Transverse colon (tissue), 4 donors: ENCODE measurements at regions not wholly inside any gene's neighbourhood (a gene's known extent, or its start where the extent isn't known, plus 50 kb on each side); places are given as distances from the start of the nearest gene placed in this dataset.

Source experiments
- DNase-seq: peaks from one replicate; pipeline ENCODE4 v3.0.0-alpha.2; 2019
- H3K27ac ChIP-seq, 4 donors: fragments of 200-600 bp; sonication (generic); 2 replicates each; pipeline ENCODE4 v1.5.1; 2016 to 2018; ENCODE audit warnings: inconsistent platforms in 4 of 4
- H3K27me3 ChIP-seq: fragments of 200-600 bp; sonication (generic); 2 replicates; pipeline ENCODE4 v1.5.1; 2017; ENCODE audit warnings: inconsistent platforms
- H3K36me3 ChIP-seq, 4 donors: fragments of 200-600 bp; sonication (generic); 2 replicates each; pipeline ENCODE4 v1.5.1; 2017 to 2019; ENCODE audit warnings: inconsistent platforms in 4 of 4
- H3K4me1 ChIP-seq, 4 donors: fragments of 200-600 bp; sonication (generic); 2 replicates each; pipeline ENCODE4 v1.5.1; 2017 to 2020; ENCODE audit warnings: inconsistent platforms in 4 of 4
- H3K4me3 ChIP-seq, 4 donors: fragments of 200-600 bp; sonication (generic); 1 replicate in 1 of 4; 2 replicates in 3 of 4; pipeline versions ENCODE4 v1.5.1 to v1.6.1; 2017 to 2019; ENCODE audit warnings: inconsistent platforms in 4 of 4
- H3K9me3 ChIP-seq, 2 donors: fragments of 200-600 bp; sonication (generic); 2 replicates each; pipeline ENCODE4 v1.5.1; 2017 to 2019; ENCODE audit warnings: inconsistent platforms in 2 of 2
- EP300 ChIP-seq: sonication (generic); formaldehyde crosslinking; IDR thresholded peaks from one replicate; pipeline ENCODE4 v1.6.1; 2017; ENCODE audit warnings: antibody characterized with exemption, low read depth
- POLR2A ChIP-seq: fragments of 450-650 bp; IDR thresholded peaks from one replicate; pipeline ENCODE4 v1.6.1; 2016; ENCODE audit warnings: antibody characterized with exemption, mild to moderate bottlenecking, moderate library complexity
- POLR2AphosphoS5 ChIP-seq, 3 donors: sonication (generic); formaldehyde crosslinking; IDR thresholded peaks; one replicate each; pipeline ENCODE4 v1.6.1; 2016; ENCODE audit warnings: antibody characterized with exemption in 3 of 3
- WGBS, 2 donors: methylation state at CpG; one replicate each; pipeline ENCODE4 v1.1.5; 2018; ENCODE audit warnings: low coverage in 1 of 2; 5-methylcytosine and 5-hydroxymethylcytosine counted together
- in situ Hi-C, 4 donors: fragments of 200-750 bp; cut with MboI; loops; one replicate each; pipeline versions ENCODE4 v1.15.0 to v1.15.1; 2017; ENCODE audit warnings: low sequenced_read_pairs in 3 of 4, low pct_ligation_motif_present in 1 of 4, low pct_unique_long_range_greater_than_20kb in 1 of 4
- intact Hi-C: fragments of 100-400 bp; cut with DNase I; formaldehyde crosslinking; loops from one replicate; pipeline ENCODE4 v1.15.1; 2023; ENCODE audit warnings: low total_unique reads
- TF ChIP-seq, protein P1 (sequence below), 5 experiments: fragments of 200-600 bp in 3 of 5; fragments of 450-650 bp in 2 of 5; sonication (generic) in 3 of 5; IDR thresholded peaks; 1 replicate in 2 of 5; 2 replicates in 3 of 5; pipeline ENCODE4 v1.5.1; 2016 to 2017; ENCODE audit warnings: antibody characterized with exemption in 5 of 5, inconsistent platforms in 3 of 5, mild to moderate bottlenecking in 2 of 5, moderate library complexity in 1 of 5

DNA sequence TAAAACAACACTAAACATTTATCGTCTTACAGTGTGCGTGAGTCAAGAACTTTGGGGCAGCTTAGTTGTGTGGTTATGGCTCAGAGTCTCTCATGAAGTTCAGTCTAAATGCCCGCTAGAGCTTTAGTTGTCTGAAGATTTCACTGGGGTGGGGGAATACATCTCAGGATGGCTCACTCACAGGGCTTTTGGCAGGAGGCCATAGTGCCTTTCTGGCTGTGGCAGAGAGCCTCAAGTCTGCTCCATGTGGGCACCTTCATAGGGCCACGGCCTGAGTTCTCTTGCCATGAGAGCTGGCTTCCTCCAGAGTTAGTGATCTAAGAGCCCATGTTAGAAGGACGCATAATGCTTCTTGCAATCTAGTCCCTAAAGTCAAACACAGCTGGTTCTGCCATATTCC is 258.8 kb upstream of the NUDT12 start:
- WGBS, 2 donors = 89 to 95% methylated on average over 4 to 5 of the region's 5 CpGs
- Histone ChIP-seq H3K4me3 (no peak overlapping the region), H3K4me1 (no peaks in the 10 kb centered on the region), H3K27me3 (no peaks in the 10 kb centered on the region), H3K36me3 (no peaks in the 10 kb centered on the region), H3K27ac (no peak overlapping the region), H3K9me3 (no peaks in the 10 kb centered on the region)
- in situ Hi-C loops (no loop called here), intact Hi-C loops (no loop called here)
- TF ChIP-seq POLR2AphosphoS5 (IDR thresholded peaks at IDR 0.05) (no peak), EP300 (no peak), POLR2A (no peak)
- TF ChIP-seq, protein P1, sequence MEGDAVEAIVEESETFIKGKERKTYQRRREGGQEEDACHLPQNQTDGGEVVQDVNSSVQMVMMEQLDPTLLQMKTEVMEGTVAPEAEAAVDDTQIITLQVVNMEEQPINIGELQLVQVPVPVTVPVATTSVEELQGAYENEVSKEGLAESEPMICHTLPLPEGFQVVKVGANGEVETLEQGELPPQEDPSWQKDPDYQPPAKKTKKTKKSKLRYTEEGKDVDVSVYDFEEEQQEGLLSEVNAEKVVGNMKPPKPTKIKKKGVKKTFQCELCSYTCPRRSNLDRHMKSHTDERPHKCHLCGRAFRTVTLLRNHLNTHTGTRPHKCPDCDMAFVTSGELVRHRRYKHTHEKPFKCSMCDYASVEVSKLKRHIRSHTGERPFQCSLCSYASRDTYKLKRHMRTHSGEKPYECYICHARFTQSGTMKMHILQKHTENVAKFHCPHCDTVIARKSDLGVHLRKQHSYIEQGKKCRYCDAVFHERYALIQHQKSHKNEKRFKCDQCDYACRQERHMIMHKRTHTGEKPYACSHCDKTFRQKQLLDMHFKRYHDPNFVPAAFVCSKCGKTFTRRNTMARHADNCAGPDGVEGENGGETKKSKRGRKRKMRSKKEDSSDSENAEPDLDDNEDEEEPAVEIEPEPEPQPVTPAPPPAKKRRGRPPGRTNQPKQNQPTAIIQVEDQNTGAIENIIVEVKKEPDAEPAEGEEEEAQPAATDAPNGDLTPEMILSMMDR (IDR thresholded peaks at IDR 0.05) = no peak
- DNase-seq = no peak

DNA sequence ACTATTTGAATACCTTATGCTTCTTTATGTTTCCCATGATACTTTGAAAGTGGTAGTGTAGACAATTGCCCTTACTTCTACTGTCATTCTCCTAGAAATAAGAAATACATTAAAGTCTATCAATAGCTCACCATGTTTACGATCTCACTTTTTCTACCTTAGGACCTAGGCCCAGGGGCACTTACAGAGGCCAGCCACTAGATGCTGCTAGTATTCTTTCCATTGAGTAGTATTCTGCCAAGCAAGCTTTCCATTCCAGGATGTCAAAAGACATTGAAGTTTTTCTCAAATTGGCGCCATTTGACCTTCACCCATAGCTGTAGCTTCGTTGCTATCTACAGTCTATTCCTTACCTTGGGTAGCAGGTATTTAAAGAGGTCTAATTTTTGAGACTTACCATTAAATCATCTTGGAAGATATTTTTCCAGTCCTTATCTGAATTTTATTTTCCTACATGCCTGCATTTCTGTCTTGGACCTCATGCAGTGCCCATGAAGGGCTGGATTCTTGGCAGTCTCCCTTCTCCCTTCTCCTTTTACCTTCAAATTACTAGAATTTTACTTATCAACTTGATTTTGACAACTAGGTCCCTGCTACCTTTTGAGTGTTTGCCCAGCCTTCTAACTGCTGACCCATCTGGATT is 246.0 kb upstream of the NUDT12 start:
- Histone ChIP-seq H3K4me3 (no peak overlapping the region), H3K36me3 (no peaks in the 10 kb centered on the region), H3K27ac (no peak overlapping the region), H3K27me3 (no peaks in the 10 kb centered on the region), H3K4me1 (no peaks in the 10 kb centered on the region), H3K9me3 (no peaks in the 10 kb centered on the region)
- intact Hi-C loops (no loop called here), in situ Hi-C loops (no loop called here)
- peak; percentile 11 for DNase-seq
- TF ChIP-seq EP300 = no peak
- TF ChIP-seq, protein P1 (IDR thresholded peaks at IDR 0.05) = peak; percentile 74 to 82 (median 76)
- 19 to 27% methylated on average over 3 of the region's 3 CpGs for WGBS, 2 donors

DNA sequence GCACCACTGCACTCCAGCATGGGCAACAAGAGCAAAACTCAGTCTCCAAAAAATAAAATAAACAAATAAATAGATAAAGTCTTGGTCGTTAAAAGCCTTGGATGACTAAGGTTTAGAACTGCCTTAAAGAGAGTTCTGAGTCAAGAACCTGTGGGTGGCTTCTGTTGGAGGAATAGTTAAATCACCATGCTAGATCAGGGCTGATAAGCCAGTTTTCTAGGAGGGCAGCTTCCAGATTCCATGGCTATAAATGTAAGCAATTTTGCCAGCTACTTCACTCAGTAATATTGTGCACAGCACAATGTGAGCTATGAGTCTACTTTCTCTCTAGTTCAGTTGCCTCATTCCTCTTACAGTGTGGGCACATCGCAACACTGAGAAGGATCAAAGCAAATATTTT is 242.1 kb upstream of the NUDT12 start:
- in situ Hi-C loops = no loop called here
- DNase-seq = no peak
- Histone ChIP-seq H3K9me3 (no peaks in the 10 kb centered on the region), H3K4me1 (no peaks in the 10 kb centered on the region), H3K27ac (no peak overlapping the region), H3K27me3 (no peaks in the 10 kb centered on the region), H3K4me3 (no peak overlapping the region), H3K36me3 (no peaks in the 10 kb centered on the region)
- TF ChIP-seq POLR2A = no peak
- no peak for TF ChIP-seq POLR2AphosphoS5 (IDR thresholded peaks at IDR 0.05)
- TF ChIP-seq, protein P1 (IDR thresholded peaks at IDR 0.05) = no peak
- no peak for TF ChIP-seq EP300
- intact Hi-C loops = no loop called here
- WGBS, 2 donors = 67 to 75% methylated on average over 2 of the region's 2 CpGs

DNA sequence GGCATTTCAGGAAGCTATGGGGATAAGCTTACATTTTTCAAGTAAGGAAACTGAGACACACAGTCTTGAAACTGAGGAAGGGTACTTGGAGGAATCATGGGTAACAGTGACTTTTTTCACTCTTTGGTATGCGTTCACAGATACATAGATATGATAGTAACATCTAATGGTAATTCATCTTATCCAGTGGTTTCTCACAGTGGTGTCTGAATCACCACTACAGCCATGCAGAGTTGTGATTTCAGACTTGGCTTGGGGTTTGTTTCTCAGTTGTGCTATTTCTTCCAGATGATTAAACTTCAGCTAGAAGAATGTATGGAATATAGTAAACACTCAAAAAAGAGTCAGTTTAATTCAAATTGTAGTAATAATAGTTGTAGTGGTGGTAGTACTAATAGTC is 239.1 kb upstream of the NUDT12 start:
- H3K27me3 ChIP-seq = no peaks in the 10 kb centered on the region
- no peak overlapping the region for H3K4me3 ChIP-seq
- no peaks in the 10 kb centered on the region for H3K9me3 ChIP-seq
- no peak overlapping the region for H3K27ac ChIP-seq
- no peaks in the 10 kb centered on the region for H3K36me3 ChIP-seq
- DNase-seq = no peak
- no peak for TF ChIP-seq POLR2AphosphoS5 (IDR thresholded peaks at IDR 0.05)
- TF ChIP-seq, protein P1 (IDR thresholded peaks at IDR 0.05) = no peak
- no peak for TF ChIP-seq POLR2A
- no peak for TF ChIP-seq EP300
- WGBS, 2 donors = 65 to 71% methylated on average over 1 of the region's 1 CpG
- intact Hi-C loops = no loop called here
- no peaks in the 10 kb centered on the region for H3K4me1 ChIP-seq
- in situ Hi-C loops = no loop called here
